GM23338 (cell line): ENCODE measurements at regions not wholly inside any gene's neighbourhood (a gene's known extent, or its start where the extent isn't known, plus 50 kb on each side); places are given as distances from the start of the nearest gene placed in this dataset.

Source experiments
- ATAC-seq: fragments of 200-7000 bp; cut with Tn5 transposase; 3 replicates; pipeline ENCODE4 v1.9.1; 2020
- DNase-seq: peaks from one replicate; pipeline ENCODE4 v3.0.0-alpha.2; 2015; ENCODE audit warnings: low spot score
- H2AFZ ChIP-seq: fragments of 200-600 bp; sonication (generic); 2 replicates; pipeline ENCODE4 v1.8.0; 2016; ENCODE audit warnings: antibody characterized with exemption, mild to moderate bottlenecking, moderate library complexity
- H3F3A ChIP-seq: fragments of 200-600 bp; sonication (generic); replicated peaks from 2 replicates; pipeline ENCODE4 v1.8.0; 2017; ENCODE audit warnings: antibody characterized with exemption, mixed run types, low read depth
- H3K27ac ChIP-seq: fragments of 200-600 bp; sonication (generic); 2 replicates; pipeline ENCODE4 v1.6.1; 2016; ENCODE audit warnings: low read depth
- H3K27me3 ChIP-seq: fragments of 200-600 bp; sonication (generic); 2 replicates; pipeline ENCODE4 v1.8.0; 2016; ENCODE audit warnings: mild to moderate bottlenecking, mixed run types, moderate library complexity; ENCODE audit not compliant: insufficient read depth
- H3K36me3 ChIP-seq: fragments of 200-600 bp; sonication (generic); 2 replicates; pipeline ENCODE4 v1.8.0; 2016; ENCODE audit warnings: mild to moderate bottlenecking; ENCODE audit not compliant: insufficient read depth
- H3K4me1 ChIP-seq: fragments of 200-600 bp; sonication (generic); 2 replicates; pipeline ENCODE4 v1.8.0; 2016; ENCODE audit warnings: mild to moderate bottlenecking, moderate library complexity; ENCODE audit not compliant: insufficient read depth
- H3K4me2 ChIP-seq: fragments of 200-600 bp; sonication (generic); 2 replicates; pipeline ENCODE4 v1.7.1; 2017; ENCODE audit warnings: mixed run types
- H3K4me3 ChIP-seq: fragments of 200-600 bp; sonication (generic); 2 replicates; pipeline ENCODE4 v1.6.1; 2016; ENCODE audit warnings: mixed run types
- H3K79me2 ChIP-seq: fragments of 200-600 bp; sonication (generic); replicated peaks from 2 replicates; pipeline ENCODE4 v1.8.0; 2017; ENCODE audit warnings: mild to moderate bottlenecking; ENCODE audit not compliant: insufficient read depth
- H3K9me2 ChIP-seq: fragments of 200-600 bp; sonication (generic); 2 replicates; pipeline ENCODE4 v1.8.0; 2017; ENCODE audit not compliant: insufficient read depth
- H4K20me1 ChIP-seq: fragments of 200-600 bp; sonication (generic); replicated peaks from 2 replicates; pipeline ENCODE4 v1.8.0; 2017; ENCODE audit warnings: mild to moderate bottlenecking; ENCODE audit not compliant: insufficient read depth
- H3K27ac Mint-ChIP-seq: 2 replicates; pipeline ENCODE4 v1.8.0; 2020; ENCODE audit warnings: inconsistent platforms, mild to moderate bottlenecking, moderate library complexity, mixed read lengths
- H3K27me3 Mint-ChIP-seq: 3 replicates; pipeline ENCODE4 v1.8.0; 2022; ENCODE audit warnings: low read depth, mild to moderate bottlenecking, moderate library complexity, mixed read lengths, inconsistent platforms; ENCODE audit not compliant: insufficient read depth, poor library complexity
- H3K36me3 Mint-ChIP-seq: 3 replicates; pipeline ENCODE4 v1.8.0; 2021; ENCODE audit warnings: low read depth, mild to moderate bottlenecking, inconsistent platforms, moderate library complexity, mixed read lengths
- H3K4me1 Mint-ChIP-seq: 3 replicates; pipeline ENCODE4 v1.8.0; 2020; ENCODE audit warnings: mild to moderate bottlenecking, inconsistent platforms, mixed read lengths
- H3K4me3 Mint-ChIP-seq: 3 replicates; pipeline ENCODE4 v1.8.0; 2021; ENCODE audit warnings: moderate library complexity, mild to moderate bottlenecking, inconsistent platforms, mixed read lengths
- H3K9me3 Mint-ChIP-seq: 3 replicates; pipeline ENCODE4 v1.8.0; 2020; ENCODE audit warnings: moderate library complexity, mild to moderate bottlenecking, inconsistent platforms, mixed read lengths
- CREB1 ChIP-seq: fragments of 250-450 bp; sonication (Bioruptor Pico); IDR thresholded peaks from 2 replicates; pipeline ENCODE4 v1.5.0; 2020; ENCODE audit warnings: low read depth, mild to moderate bottlenecking, moderate library complexity
- ETS1 ChIP-seq: IDR thresholded peaks from 2 replicates; pipeline ENCODE4 v1.6.1; 2016; ENCODE audit warnings: antibody characterized with exemption
- EZH2 ChIP-seq: fragments of 200-600 bp; sonication (generic); IDR thresholded peaks from one replicate; pipeline ENCODE4 v1.8.0; 2017; ENCODE audit warnings: antibody characterized with exemption, mild to moderate bottlenecking, low read depth; ENCODE audit not compliant: unreplicated experiment
- EZH2phosphoT487 ChIP-seq: fragments of 200-600 bp; sonication (generic); IDR thresholded peaks from one replicate; pipeline ENCODE4 v1.8.1; 2018; ENCODE audit warnings: antibody characterized with exemption; ENCODE audit not compliant: unreplicated experiment
- JUNB ChIP-seq: IDR thresholded peaks from one replicate; pipeline ENCODE4 v1.6.1; 2016; ENCODE audit warnings: antibody characterized with exemption; ENCODE audit not compliant: unreplicated experiment
- NANOG ChIP-seq: IDR thresholded peaks from 2 replicates; pipeline ENCODE4 v1.6.1; 2016; ENCODE audit warnings: antibody characterized with exemption, borderline replicate concordance
- REST ChIP-seq: IDR thresholded peaks from one replicate; pipeline ENCODE4 v1.6.1; 2018; ENCODE audit warnings: antibody characterized with exemption; ENCODE audit not compliant: unreplicated experiment
- STAT1 ChIP-seq: IDR thresholded peaks from one replicate; pipeline ENCODE4 v1.6.1; 2016; ENCODE audit warnings: antibody characterized with exemption; ENCODE audit not compliant: unreplicated experiment
- ZNF114 ChIP-seq: fragments of 250-450 bp; sonication (Bioruptor Pico); IDR thresholded peaks from 2 replicates; pipeline ENCODE4 v1.5.0; 2020; ENCODE audit warnings: mild to moderate bottlenecking, moderate library complexity
- ZNF462 ChIP-seq: fragments of 250-450 bp; sonication (Bioruptor Pico); IDR thresholded peaks from 2 replicates; pipeline ENCODE4 v1.5.0; 2020; ENCODE audit warnings: mild to moderate bottlenecking, moderate library complexity

GRCh38 chr20:58595167-58595566, 55.9 kb upstream of the STX16 start:
- Mint-ChIP-seq H3K27me3 (peaks cover 14% of the 10 kb centered on the region), H3K4me1 (peaks cover 14% of the 10 kb centered on the region), H3K9me3 (no peaks in the 10 kb centered on the region), H3K36me3 (no peaks in the 10 kb centered on the region), H3K4me3 (no peak overlapping the region), H3K27ac (no peak overlapping the region)
- no peaks in the 10 kb centered on the region for H4K20me1 ChIP-seq
- H3K4me2 ChIP-seq, result no peak overlapping the region
- no peak for TF ChIP-seq ZNF462
- no peak for TF ChIP-seq EZH2
- TF ChIP-seq ETS1, result no peak
- TF ChIP-seq EZH2phosphoT487, result no peak
- TF ChIP-seq JUNB, result no peak
- no peak for TF ChIP-seq REST
- no peak for TF ChIP-seq STAT1
- TF ChIP-seq NANOG, result no peak
- no peak for TF ChIP-seq CREB1 (CRISPR knock-in tag)
- TF ChIP-seq ZNF114 (CRISPR knock-in tag), result no peak
- H3K4me1 ChIP-seq, result no peaks in the 10 kb centered on the region
- H3F3A ChIP-seq, result no peaks in the 10 kb centered on the region
- H3K27ac ChIP-seq, result no peak overlapping the region
- H3K79me2 ChIP-seq, result no peaks in the 10 kb centered on the region
- no peaks in the 10 kb centered on the region for H3K36me3 ChIP-seq
- H3K9me2 ChIP-seq, result no peaks in the 10 kb centered on the region
- no peaks in the 10 kb centered on the region for H3K27me3 ChIP-seq
- H3K4me3 ChIP-seq, result no peak overlapping the region
- H2AFZ ChIP-seq, result no peak overlapping the region
- ATAC-seq (no peak), DNase-seq (no peak)
